Gastroesophageal sphincter (tissue), 4 donors: ENCODE measurements at regions not wholly inside any gene's neighbourhood (a gene's known extent, or its start where the extent isn't known, plus 50 kb on each side); places are given as distances from the start of the nearest gene placed in this dataset.

Experiments used
- ATAC-seq: fragments of 150-250 bp; one replicate; pipeline ENCODE4 v1.9.1; 2016; ENCODE audit warnings: mild to moderate bottlenecking, moderate library complexity
- H3K27ac ChIP-seq, 4 donors: fragments of 200-600 bp; sonication (generic) in 3 of 4; 1 replicate in 3 of 4; 2 replicates in 1 of 4; pipeline ENCODE4 v1.5.1; 2016 to 2019
- H3K27me3 ChIP-seq: fragments of 200-600 bp; sonication (generic); one replicate; pipeline ENCODE4 v1.5.1; 2019
- H3K36me3 ChIP-seq, 2 donors: fragments of 200-600 bp; sonication (generic); one replicate each; pipeline ENCODE4 v1.5.1; 2019; ENCODE audit warnings: control low read depth in 1 of 2
- H3K4me1 ChIP-seq, 3 donors: fragments of 200-600 bp; sonication (generic); 1 replicate in 2 of 3; 2 replicates in 1 of 3; pipeline ENCODE4 v1.5.1; 2016 to 2019; ENCODE audit warnings: control low read depth in 2 of 3
- H3K4me3 ChIP-seq, 2 donors: fragments of 200-600 bp; sonication (generic); one replicate each; pipeline ENCODE4 v1.5.1; 2019; ENCODE audit warnings: mild to moderate bottlenecking in 1 of 2, moderate library complexity in 1 of 2
- H3K9me3 ChIP-seq, 3 donors: fragments of 200-600 bp; sonication (generic); one replicate each; pipeline ENCODE4 v1.5.1; 2017 to 2019; ENCODE audit warnings: control low read depth in 2 of 3
- CTCF ChIP-seq, 4 experiments: fragments of 200-600 bp in 2 of 4; fragments of 450-650 bp in 2 of 4; sonication (generic) in 1 of 4; IDR thresholded peaks; one replicate each; pipeline ENCODE4 v1.5.1; 2017 to 2019; ENCODE audit warnings: antibody characterized with exemption in 4 of 4, mild to moderate bottlenecking in 2 of 4, moderate library complexity in 2 of 4
- EP300 ChIP-seq: sonication (generic); formaldehyde crosslinking; IDR thresholded peaks from one replicate; pipeline ENCODE4 v1.6.1; 2017; ENCODE audit warnings: antibody characterized with exemption, mild to moderate bottlenecking
- POLR2A ChIP-seq, 2 donors: fragments of 450-650 bp; IDR thresholded peaks; one replicate each; pipeline ENCODE4 v1.6.1; 2017; ENCODE audit warnings: antibody characterized with exemption in 2 of 2, mild to moderate bottlenecking in 2 of 2, moderate library complexity in 1 of 2
- POLR2AphosphoS5 ChIP-seq: sonication (generic); formaldehyde crosslinking; IDR thresholded peaks from one replicate; pipeline ENCODE4 v1.6.1; 2017; ENCODE audit warnings: antibody characterized with exemption
- WGBS, 2 donors: methylation state at CpG; one replicate each; pipeline ENCODE4 v1.1.5; 2018; ENCODE audit warnings: low coverage in 1 of 2; 5-methylcytosine and 5-hydroxymethylcytosine counted together

- no peak overlapping the region for H3K4me3 ChIP-seq
- no peak for ATAC-seq
- TF ChIP-seq CTCF (IDR thresholded peaks at IDR 0.05) (no peak), POLR2AphosphoS5 (no peak)
- no peak overlapping the region for H3K27ac ChIP-seq
- 100% methylated on average over 1 of the region's 2 CpGs; no CpG with 5 or more reads in 1 of the 2 donors for WGBS, 2 donors
- no peaks in the 10 kb centered on the region for H3K36me3 ChIP-seq
- H3K9me3 ChIP-seq, result peaks cover 0 to 9% (median 0%) of the 10 kb centered on the region in 3 donors
- H3K27me3 ChIP-seq, result no peaks in the 10 kb centered on the region
- H3K4me1 ChIP-seq, result no peaks in the 10 kb centered on the region
Observed at GRCh38 chr4:72679666-72680065, 110.6 kb upstream of the ADAMTS3 start.

DNA sequence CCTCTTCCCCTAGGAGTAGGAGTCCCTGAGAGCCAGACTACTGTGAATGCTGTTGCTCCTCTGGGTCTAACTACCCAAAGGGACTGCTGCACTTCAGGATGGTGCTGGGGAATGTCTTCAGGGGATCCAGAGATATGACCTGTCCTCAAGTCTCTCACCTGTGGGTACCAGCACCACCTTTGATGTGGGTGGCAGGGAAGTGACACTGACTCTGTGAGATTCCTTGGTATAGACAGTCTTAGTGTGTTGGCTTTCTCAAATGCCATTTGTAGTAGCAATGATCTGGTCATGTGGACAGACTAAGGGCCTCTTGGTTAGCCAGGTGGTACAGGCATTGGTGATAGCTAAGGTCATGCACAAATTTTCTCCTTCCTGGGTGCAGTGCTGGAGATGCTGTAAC lies 108.9 kb upstream of the ADAMTS3 start:
- no peak overlapping the region for H3K4me3 ChIP-seq
- H3K27ac ChIP-seq, result no peak overlapping the region
- H3K9me3 ChIP-seq, result no peaks in the 10 kb centered on the region
- ATAC-seq, result no peak
- no peaks in the 10 kb centered on the region for H3K27me3 ChIP-seq
- no peaks in the 10 kb centered on the region for H3K4me1 ChIP-seq
- TF ChIP-seq CTCF (IDR thresholded peaks at IDR 0.05), result no peak
- no peak for TF ChIP-seq EP300
- no peak for TF ChIP-seq POLR2AphosphoS5
- no peak for TF ChIP-seq POLR2A (IDR thresholded peaks at IDR 0.05)
- no peaks in the 10 kb centered on the region for H3K36me3 ChIP-seq

GRCh38 chr4:72677265-72677664 lies 108.2 kb upstream of the ADAMTS3 start:
- no peaks in the 10 kb centered on the region for H3K4me1 ChIP-seq
- 85% methylated on average over 3 of the region's 4 CpGs; no CpG with 5 or more reads in 1 of the 2 donors for WGBS, 2 donors
- no peak for TF ChIP-seq EP300
- no peak for TF ChIP-seq CTCF (IDR thresholded peaks at IDR 0.05)
- no peak for TF ChIP-seq POLR2A (IDR thresholded peaks at IDR 0.05)
- no peak for TF ChIP-seq POLR2AphosphoS5

GRCh38 chr4:72671980-72672379 lies 103.0 kb upstream of the ADAMTS3 start:
- Histone ChIP-seq H3K27me3 (no peaks in the 10 kb centered on the region), H3K4me1 (no peaks in the 10 kb centered on the region), H3K36me3 (no peaks in the 10 kb centered on the region), H3K4me3 (no peak overlapping the region), H3K9me3 (no peaks in the 10 kb centered on the region), H3K27ac (no peak overlapping the region)
- no peak for TF ChIP-seq POLR2AphosphoS5
- TF ChIP-seq EP300, result no peak
- TF ChIP-seq POLR2A (IDR thresholded peaks at IDR 0.05), result no peak
- TF ChIP-seq CTCF (IDR thresholded peaks at IDR 0.05), result no peak
- ATAC-seq, result no peak
- 96 to 97% methylated on average over 3 of the region's 3 CpGs for WGBS, 2 donors

More at GRCh38 chr4:72677265-72677664, 108.2 kb upstream of the ADAMTS3 start:
- Histone ChIP-seq H3K36me3 (no peaks in the 10 kb centered on the region), H3K27me3 (no peaks in the 10 kb centered on the region), H3K4me3 (no peak overlapping the region), H3K9me3 (no peaks in the 10 kb centered on the region), H3K27ac (no peak overlapping the region)
- ATAC-seq, result no peak

GRCh38 chr4:72670521-72670920 lies 101.5 kb upstream of the ADAMTS3 start:
- TF ChIP-seq POLR2A (IDR thresholded peaks at IDR 0.05) (no peak), POLR2AphosphoS5 (no peak), EP300 (no peak), CTCF (IDR thresholded peaks at IDR 0.05) (no peak)
- no peaks in the 10 kb centered on the region for H3K9me3 ChIP-seq
- 67 to 73% methylated on average over 1 to 3 of the region's 4 CpGs for WGBS, 2 donors
- no peaks in the 10 kb centered on the region for H3K27me3 ChIP-seq
- H3K4me1 ChIP-seq, result no peaks in the 10 kb centered on the region
- no peak for ATAC-seq
- H3K4me3 ChIP-seq, result no peak overlapping the region
- H3K36me3 ChIP-seq, result no peaks in the 10 kb centered on the region
- H3K27ac ChIP-seq, result no peak overlapping the region
